GM21576 (cell line): ENCODE measurements at regions not wholly inside any gene's neighbourhood (a gene's known extent, or its start where the extent isn't known, plus 50 kb on each side); places are given as distances from the start of the nearest gene placed in this dataset.

Source experiments
- ATAC-seq: cut with Tn5 transposase; IDR thresholded peaks from one replicate; pipeline ENCODE4 v1.9.1; 2021; ENCODE audit warnings: mild to moderate bottlenecking, moderate library complexity; ENCODE audit not compliant: unreplicated experiment

GRCh38 chr2:144894612-144895599 is 375.0 kb upstream of the ZEB2 start:
- no peak for ATAC-seq

- no peak for ATAC-seq
Measured at GRCh38 chr2:144893464-144893863, 373.5 kb upstream of the ZEB2 start.

GRCh38 chr2:144890828-144891227 is 370.9 kb upstream of the ZEB2 start:
- ATAC-seq: no peak

- no peak for ATAC-seq
Measured at GRCh38 chr2:144889348-144889747, 369.4 kb upstream of the ZEB2 start.

- no peak for ATAC-seq
Measured at GRCh38 chr2:144886862-144887261, 366.9 kb upstream of the ZEB2 start.

GRCh38 chr2:144877893-144878292 is 358.0 kb upstream of the ZEB2 start:
- no peak for ATAC-seq

GRCh38 chr2:144876013-144876412 is 356.1 kb upstream of the ZEB2 start:
- ATAC-seq: no peak

GRCh38 chr2:144875290-144875969 is 355.5 kb upstream of the ZEB2 start:
- no peak for ATAC-seq

- ATAC-seq: no peak
Measured at GRCh38 chr2:144865670-144866069, 345.8 kb upstream of the ZEB2 start.

GRCh38 chr2:144859716-144860115 is 339.8 kb upstream of the ZEB2 start:
- no peak for ATAC-seq

- no peak for ATAC-seq
Measured at GRCh38 chr2:144858211-144858610, 338.3 kb upstream of the ZEB2 start.

GRCh38 chr2:144854596-144854995 is 334.7 kb upstream of the ZEB2 start:
- no peak for ATAC-seq

- no peak for ATAC-seq
Measured at GRCh38 chr2:144849612-144850011, 329.7 kb upstream of the ZEB2 start.

GRCh38 chr2:144848423-144848822 is 328.5 kb upstream of the ZEB2 start:
- ATAC-seq: no peak

- no peak for ATAC-seq
Measured at GRCh38 chr2:144847347-144848080, 327.6 kb upstream of the ZEB2 start.

GRCh38 chr2:144836635-144837350 is 316.9 kb upstream of the ZEB2 start:
- ATAC-seq: no peak

GRCh38 chr2:144835634-144836350 is 315.9 kb upstream of the ZEB2 start:
- no peak for ATAC-seq

- ATAC-seq: no peak
Measured at GRCh38 chr2:144834998-144835633, 315.2 kb upstream of the ZEB2 start.

GRCh38 chr2:144834363-144834762 is 314.4 kb upstream of the ZEB2 start:
- no peak for ATAC-seq
